GM12878 (cell line): ENCODE measurements at regions not wholly inside any gene's neighbourhood (a gene's known extent, or its start where the extent isn't known, plus 50 kb on each side); places are given as distances from the start of the nearest gene placed in this dataset.

Experiments used
- ATAC-seq: fragments of 200-7000 bp; cut with Tn5 transposase; 3 replicates; pipeline ENCODE4 v1.9.1; 2020; ENCODE audit warnings: mild to moderate bottlenecking, moderate library complexity
- BruUV-seq: library from RNA; stranded (reverse); fragments of 400-500 nt; replicated peaks from 2 replicates; lab custom pipeline; 2021; lab: Mats Ljungman, UMichigan
- CTCF ChIA-PET: fragments of 300-600 bp; sonication (Branson Sonifier 250); formaldehyde crosslinking; extraction: SDS; loops from one replicate; lab custom pipeline; 2021; ENCODE audit warnings: inconsistent platforms; lab: Yijun Ruan, JAX
- POLR2A ChIA-PET: fragments of 350-600 bp; formaldehyde crosslinking; extraction: SDS; loops from one replicate; lab custom pipeline; 2021; ENCODE audit warnings: inconsistent platforms; lab: Charles Lee
- RAD21 ChIA-PET: fragments of 300-600 bp; sonication (Branson Sonifier 250); formaldehyde crosslinking; loops from one replicate; lab custom pipeline; 2023; ENCODE audit warnings: antibody characterized with exemption; ENCODE audit not compliant: unreplicated experiment; lab: Charles Lee
- SMC1A ChIA-PET: fragments of 300-600 bp; sonication (Branson Sonifier 250); formaldehyde crosslinking; loops from one replicate; lab custom pipeline; 2023; ENCODE audit not compliant: unreplicated experiment, uncharacterized antibody; lab: Charles Lee
- DNase-seq: peaks from one replicate; pipeline ENCODE4 v3.0.0-alpha.2; 2011; ENCODE audit warnings: low read depth, low spot score
- FAIRE-seq: peaks from 3 replicates; lab custom pipeline; 2011; peaks lifted over from hg19 to GRCh38; lab: Jason Lieb, UNC
- H2AFZ ChIP-seq: 2 replicates; pipeline ENCODE4 v1.6.0; 2011; ENCODE audit warnings: low read depth, low read length, control low read depth; ENCODE audit not compliant: control insufficient read depth
- H3K27ac ChIP-seq: 2 replicates; pipeline ENCODE4 v1.5.1; 2011; ENCODE audit warnings: control low read depth; ENCODE audit not compliant: control insufficient read depth, insufficient read depth
- H3K27me3 ChIP-seq, 2 experiments: replicated peaks in 1 of 2; 2 replicates each; pipeline versions ENCODE4 v1.6.0 to v1.6.1; 2011; ENCODE audit warnings: low read length in 1 of 2; ENCODE audit not compliant: control insufficient read depth in 2 of 2, insufficient read depth in 2 of 2
- H3K36me3 ChIP-seq, 2 experiments: 2 replicates each; pipeline ENCODE4 v1.5.1; 2011; ENCODE audit warnings: low read length in 1 of 2; ENCODE audit not compliant: control insufficient read depth in 2 of 2, insufficient read depth in 2 of 2
- H3K4me1 ChIP-seq: 2 replicates; pipeline ENCODE4 v1.6.1; 2011; ENCODE audit warnings: mild to moderate bottlenecking, low read length, moderate library complexity, mixed read lengths; ENCODE audit not compliant: control insufficient read depth, insufficient read depth
- H3K4me2 ChIP-seq: 2 replicates; pipeline ENCODE4 v1.6.0; 2011; ENCODE audit warnings: control low read depth; ENCODE audit not compliant: control insufficient read depth, insufficient read depth
- H3K4me3 ChIP-seq: fragments of 200-600 bp; sonication (generic); 2 replicates; pipeline ENCODE4 v1.5.1; 2016
- H3K79me2 ChIP-seq: 2 replicates; pipeline ENCODE4 v1.6.0; 2011; ENCODE audit warnings: low read length; ENCODE audit not compliant: control insufficient read depth, insufficient read depth
- H3K9ac ChIP-seq: 2 replicates; pipeline ENCODE4 v1.8.0; 2011; ENCODE audit warnings: low read length, control low read depth, mixed read lengths; ENCODE audit not compliant: control insufficient read depth, insufficient read depth
- H3K9me3 ChIP-seq: replicated peaks from 3 replicates; pipeline ENCODE4 v1.5.1; 2011; ENCODE audit warnings: mild to moderate bottlenecking, low read length; ENCODE audit not compliant: control insufficient read depth, insufficient read depth
- H4K20me1 ChIP-seq: 2 replicates; pipeline ENCODE4 v1.6.0; 2011; ENCODE audit not compliant: control insufficient read depth, insufficient read depth
- CBX5 ChIP-seq: sonication (generic); IDR thresholded peaks from 2 replicates; pipeline ENCODE4 v1.6.1; 2016; ENCODE audit warnings: low read depth, moderate library complexity, mild to moderate bottlenecking, inconsistent platforms
- CHD2 ChIP-seq: IDR thresholded peaks from 2 replicates; pipeline ENCODE4 v1.6.1; 2011; ENCODE audit warnings: low read depth, low read length, improper control_type of control experiment, borderline replicate concordance
- DPF2 ChIP-seq: fragments of 450-650 bp; IDR thresholded peaks from 2 replicates; pipeline ENCODE4 v1.6.1; 2017; ENCODE audit warnings: mild to moderate bottlenecking
- FOS ChIP-seq: IDR thresholded peaks from 3 replicates; pipeline ENCODE4 v1.6.1; 2011; ENCODE audit warnings: borderline replicate concordance; ENCODE audit not compliant: insufficient read length; ENCODE audit errors: extremely low read depth
- GABPA ChIP-seq: IDR thresholded peaks from 2 replicates; pipeline ENCODE4 v1.6.1; 2014; ENCODE audit warnings: antibody characterized with exemption, low read depth, mild to moderate bottlenecking, inconsistent platforms
- KAT2A ChIP-seq: conservative IDR thresholded peaks from 2 replicates; pipeline ENCODE4 v1.6.1; 2011; ENCODE audit warnings: low read depth, low read length; ENCODE audit not compliant: control insufficient read depth
- MEF2B ChIP-seq: fragments of 450-650 bp; IDR thresholded peaks from 2 replicates; pipeline ENCODE4 v1.6.1; 2018; ENCODE audit warnings: mild to moderate bottlenecking, moderate library complexity; ENCODE audit not compliant: partially characterized antibody, poor library complexity, severe bottlenecking
- NR2F1 ChIP-seq: fragments of 450-650 bp; conservative IDR thresholded peaks from 2 replicates; pipeline ENCODE4 v1.6.1; 2017; ENCODE audit warnings: mild to moderate bottlenecking
- PAX5 ChIP-seq: IDR thresholded peaks from 2 replicates; pipeline ENCODE4 v1.6.1; 2011; ENCODE audit warnings: low read depth, low read length, borderline replicate concordance
- RAD21 ChIP-seq: IDR thresholded peaks from 2 replicates; pipeline ENCODE4 v1.6.1; 2011; ENCODE audit warnings: mild to moderate bottlenecking, low read depth, low read length, moderate library complexity; ENCODE audit not compliant: insufficient read depth
- SIN3A ChIP-seq: IDR thresholded peaks from 2 replicates; pipeline ENCODE4 v1.6.1; 2012; ENCODE audit warnings: low read depth, low read length, improper control_type of control experiment
- TBL1XR1 ChIP-seq: IDR thresholded peaks from 2 replicates; pipeline ENCODE4 v1.6.1; 2012; ENCODE audit warnings: low read depth, low read length, improper control_type of control experiment
- ZNF384 ChIP-seq: IDR thresholded peaks from 2 replicates; pipeline ENCODE4 v1.6.1; 2012; ENCODE audit warnings: low read depth, mild to moderate bottlenecking, low read length, improper control_type of control experiment, borderline replicate concordance
- ZNF622 ChIP-seq: fragments of 450-650 bp; IDR thresholded peaks from 2 replicates; pipeline ENCODE4 v1.6.1; 2017; ENCODE audit warnings: mild to moderate bottlenecking, inconsistent platforms
- WGBS: methylation state at CpG from one replicate; pipeline ENCODE4 v1.1.6; 2016; ENCODE audit warnings: low lambda C conversion rate; ENCODE audit not compliant: insufficient replicate concordance, insufficient coverage; ENCODE audit errors: missing lambda C conversion rate; 5-methylcytosine and 5-hydroxymethylcytosine counted together
- in situ Hi-C: fragments of 300-500 bp; cut with MboI; formaldehyde crosslinking; loops from 9 replicates; pipeline ENCODE4 v1.14.3; 2018; ENCODE audit warnings: mixed read lengths
- intact Hi-C: fragments of 100-400 bp; cut with micrococcal nuclease; formaldehyde crosslinking; loops from one replicate; pipeline ENCODE4 v1.14.2; 2022; ENCODE audit not compliant: unreplicated experiment
- TF ChIP-seq, protein P1 (sequence below): IDR thresholded peaks from 2 replicates; pipeline ENCODE4 v1.6.1; 2012; ENCODE audit warnings: low read depth, low read length, improper control_type of control experiment
- TF ChIP-seq, protein P2 (sequence below): fragments of 450-650 bp; formaldehyde crosslinking; IDR thresholded peaks from 2 replicates; pipeline ENCODE4 v1.4.0; 2022; ENCODE audit warnings: mild to moderate bottlenecking, moderate library complexity
- TF ChIP-seq, protein P3 (sequence below): fragments of 450-650 bp; IDR thresholded peaks from 2 replicates; pipeline ENCODE4 v1.6.1; 2014; ENCODE audit warnings: mild to moderate bottlenecking

DNA sequence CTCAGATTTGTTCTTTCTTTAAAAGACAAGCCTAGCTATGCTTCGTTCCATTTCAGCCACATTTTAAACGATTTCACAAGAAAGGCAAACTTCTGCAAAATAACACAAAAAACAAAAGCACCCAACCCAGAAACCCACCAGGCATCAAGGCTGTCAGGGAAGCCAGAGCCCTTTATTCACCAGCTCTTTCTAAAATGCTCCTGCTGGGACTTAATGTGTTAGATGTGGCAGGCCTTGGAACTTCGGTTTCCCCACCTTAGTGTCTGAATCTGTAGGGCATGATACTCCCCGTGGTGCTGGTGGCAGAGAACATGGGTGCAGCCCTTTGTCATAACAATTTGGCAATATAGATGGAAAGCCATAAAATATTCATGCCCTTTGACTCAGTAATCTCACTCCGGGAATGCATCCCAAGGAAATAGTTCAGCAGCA lies 56.8 kb upstream of the LCTL start:
- no TSS peak for BruUV-seq
- no peak overlapping the region for H3K4me2 ChIP-seq
- POLR2A ChIA-PET: no interaction called here
- H3K79me2 ChIP-seq: no peaks in the 10 kb centered on the region
- in situ Hi-C loops: loop anchor here (25.0 kb wide), 1 partner anchor 140 kb away; no protein-coding TSS in a partner anchor
- CTCF ChIA-PET: interaction anchor here (0.9 to 1.1 kb wide), 2 partner anchors 10 to 229 kb away, joined by 3 to 4 read pairs; no protein-coding TSS in a partner anchor
- no peaks in the 10 kb centered on the region for H3K36me3 ChIP-seq
- RAD21 ChIA-PET: no interaction called here
- no peak overlapping the region for H3K9ac ChIP-seq
- no peak overlapping the region for H2AFZ ChIP-seq
- H3K9me3 ChIP-seq: no peaks in the 10 kb centered on the region
- ATAC-seq (no peak), FAIRE-seq (no peak), DNase-seq (no peak)
- H3K4me3 ChIP-seq: no peak overlapping the region
- H4K20me1 ChIP-seq: no peaks in the 10 kb centered on the region
- SMC1A ChIA-PET: interaction anchor here (1.4 kb wide), 1 partner anchor 8 kb away, joined by 5 read pairs; no protein-coding TSS in a partner anchor
- no peak overlapping the region for H3K27ac ChIP-seq
- peaks cover 0 to 6% of the 10 kb centered on the region in 2 experiments; a peak in 2 of 4 replicates for H3K27me3 ChIP-seq
- intact Hi-C loops: no loop called here
- WGBS: 61% methylated on average over 5 of the region's 5 CpGs
- H3K4me1 ChIP-seq: 0 out of 2 replicates have a peak, but pooled peaks cover 2% of the 10 kb centered on the region
- TF ChIP-seq FOS: no peak
- TF ChIP-seq NR2F1: no peak
- no peak for TF ChIP-seq CHD2
- TF ChIP-seq RAD21: no peak
- TF ChIP-seq, protein P1, sequence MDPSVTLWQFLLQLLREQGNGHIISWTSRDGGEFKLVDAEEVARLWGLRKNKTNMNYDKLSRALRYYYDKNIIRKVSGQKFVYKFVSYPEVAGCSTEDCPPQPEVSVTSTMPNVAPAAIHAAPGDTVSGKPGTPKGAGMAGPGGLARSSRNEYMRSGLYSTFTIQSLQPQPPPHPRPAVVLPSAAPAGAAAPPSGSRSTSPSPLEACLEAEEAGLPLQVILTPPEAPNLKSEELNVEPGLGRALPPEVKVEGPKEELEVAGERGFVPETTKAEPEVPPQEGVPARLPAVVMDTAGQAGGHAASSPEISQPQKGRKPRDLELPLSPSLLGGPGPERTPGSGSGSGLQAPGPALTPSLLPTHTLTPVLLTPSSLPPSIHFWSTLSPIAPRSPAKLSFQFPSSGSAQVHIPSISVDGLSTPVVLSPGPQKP: no peak
- TF ChIP-seq TBL1XR1: no peak
- TF ChIP-seq SIN3A: no peak
- TF ChIP-seq, protein P2, sequence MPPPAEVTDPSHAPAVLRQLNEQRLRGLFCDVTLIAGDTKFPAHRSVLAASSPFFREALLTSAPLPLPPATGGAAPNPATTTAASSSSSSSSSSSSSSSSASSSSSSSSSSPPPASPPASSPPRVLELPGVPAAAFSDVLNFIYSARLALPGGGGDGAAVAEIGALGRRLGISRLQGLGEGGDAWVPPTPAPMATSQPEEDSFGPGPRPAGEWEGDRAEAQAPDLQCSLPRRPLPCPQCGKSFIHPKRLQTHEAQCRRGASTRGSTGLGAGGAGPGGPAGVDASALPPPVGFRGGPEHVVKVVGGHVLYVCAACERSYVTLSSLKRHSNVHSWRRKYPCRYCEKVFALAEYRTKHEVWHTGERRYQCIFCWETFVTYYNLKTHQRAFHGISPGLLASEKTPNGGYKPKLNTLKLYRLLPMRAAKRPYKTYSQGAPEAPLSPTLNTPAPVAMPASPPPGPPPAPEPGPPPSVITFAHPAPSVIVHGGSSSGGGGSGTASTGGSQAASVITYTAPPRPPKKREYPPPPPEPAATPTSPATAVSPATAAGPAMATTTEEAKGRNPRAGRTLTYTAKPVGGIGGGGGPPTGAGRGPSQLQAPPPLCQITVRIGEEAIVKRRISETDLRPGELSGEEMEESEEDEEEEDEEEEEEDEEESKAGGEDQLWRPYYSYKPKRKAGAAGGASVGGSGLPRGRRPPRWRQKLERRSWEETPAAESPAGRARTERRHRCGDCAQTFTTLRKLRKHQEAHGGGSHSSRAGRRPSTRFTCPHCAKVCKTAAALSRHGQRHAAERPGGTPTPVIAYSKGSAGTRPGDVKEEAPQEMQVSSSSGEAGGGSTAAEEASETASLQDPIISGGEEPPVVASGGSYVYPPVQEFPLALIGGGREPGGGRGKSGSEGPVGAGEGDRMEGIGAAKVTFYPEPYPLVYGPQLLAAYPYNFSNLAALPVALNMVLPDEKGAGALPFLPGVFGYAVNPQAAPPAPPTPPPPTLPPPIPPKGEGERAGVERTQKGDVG: no peak
- TF ChIP-seq KAT2A: no peak
- TF ChIP-seq, protein P3, sequence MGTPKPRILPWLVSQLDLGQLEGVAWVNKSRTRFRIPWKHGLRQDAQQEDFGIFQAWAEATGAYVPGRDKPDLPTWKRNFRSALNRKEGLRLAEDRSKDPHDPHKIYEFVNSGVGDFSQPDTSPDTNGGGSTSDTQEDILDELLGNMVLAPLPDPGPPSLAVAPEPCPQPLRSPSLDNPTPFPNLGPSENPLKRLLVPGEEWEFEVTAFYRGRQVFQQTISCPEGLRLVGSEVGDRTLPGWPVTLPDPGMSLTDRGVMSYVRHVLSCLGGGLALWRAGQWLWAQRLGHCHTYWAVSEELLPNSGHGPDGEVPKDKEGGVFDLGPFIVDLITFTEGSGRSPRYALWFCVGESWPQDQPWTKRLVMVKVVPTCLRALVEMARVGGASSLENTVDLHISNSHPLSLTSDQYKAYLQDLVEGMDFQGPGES: no peak
- no peak for TF ChIP-seq ZNF384
- no peak for TF ChIP-seq DPF2
- TF ChIP-seq GABPA: no peak
- TF ChIP-seq ZNF622: no peak
- TF ChIP-seq CBX5: no peak
- no peak for TF ChIP-seq MEF2B
- no peak for TF ChIP-seq PAX5
